Prostate gland (tissue), 2 donors: ENCODE measurements at regions not wholly inside any gene's neighbourhood (a gene's known extent, or its start where the extent isn't known, plus 50 kb on each side); places are given as distances from the start of the nearest gene placed in this dataset.

ENCODE experiments used
- POLR2A ChIP-seq: fragments of 450-650 bp; IDR thresholded peaks from one replicate; pipeline ENCODE4 v1.6.1; 2016; ENCODE audit warnings: antibody characterized with exemption, mild to moderate bottlenecking
- TF ChIP-seq, protein P1 (sequence below), 4 experiments: fragments of 200-600 bp in 2 of 4; fragments of 450-650 bp in 2 of 4; sonication (generic) in 2 of 4; IDR thresholded peaks; 1 replicate in 3 of 4; 2 replicates in 1 of 4; pipeline ENCODE4 v1.5.1; 2016 to 2019; ENCODE audit warnings: antibody characterized with exemption in 4 of 4, mild to moderate bottlenecking in 2 of 4, moderate library complexity in 2 of 4

- no peak for TF ChIP-seq POLR2A
- TF ChIP-seq, protein P1, sequence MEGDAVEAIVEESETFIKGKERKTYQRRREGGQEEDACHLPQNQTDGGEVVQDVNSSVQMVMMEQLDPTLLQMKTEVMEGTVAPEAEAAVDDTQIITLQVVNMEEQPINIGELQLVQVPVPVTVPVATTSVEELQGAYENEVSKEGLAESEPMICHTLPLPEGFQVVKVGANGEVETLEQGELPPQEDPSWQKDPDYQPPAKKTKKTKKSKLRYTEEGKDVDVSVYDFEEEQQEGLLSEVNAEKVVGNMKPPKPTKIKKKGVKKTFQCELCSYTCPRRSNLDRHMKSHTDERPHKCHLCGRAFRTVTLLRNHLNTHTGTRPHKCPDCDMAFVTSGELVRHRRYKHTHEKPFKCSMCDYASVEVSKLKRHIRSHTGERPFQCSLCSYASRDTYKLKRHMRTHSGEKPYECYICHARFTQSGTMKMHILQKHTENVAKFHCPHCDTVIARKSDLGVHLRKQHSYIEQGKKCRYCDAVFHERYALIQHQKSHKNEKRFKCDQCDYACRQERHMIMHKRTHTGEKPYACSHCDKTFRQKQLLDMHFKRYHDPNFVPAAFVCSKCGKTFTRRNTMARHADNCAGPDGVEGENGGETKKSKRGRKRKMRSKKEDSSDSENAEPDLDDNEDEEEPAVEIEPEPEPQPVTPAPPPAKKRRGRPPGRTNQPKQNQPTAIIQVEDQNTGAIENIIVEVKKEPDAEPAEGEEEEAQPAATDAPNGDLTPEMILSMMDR (IDR thresholded peaks at IDR 0.05), result no peak
Measured at GRCh38 chr3:62950210-62950609, 75.0 kb upstream of the CADPS start.
